ENCODE measurements at regions not wholly inside any gene's neighbourhood (a gene's known extent, or its start where the extent isn't known, plus 50 kb on each side); places are given as distances from the start of the nearest gene placed in this dataset.

GRCh38 chr14:34369648-34370030 is 92.4 kb downstream of the SPTSSA start:
- TF ChIP-seq NFIC (IDR thresholded peaks at IDR 0.05) (no peak), TAF1 (IDR thresholded peaks at IDR 0.05; ENCODE audit: low read depth) (no peak)

GRCh38 chr14:34368971-34369647 is 92.9 kb downstream of the SPTSSA start:
- TF ChIP-seq YY1 (IDR thresholded peaks at IDR 0.05; ENCODE audit: low read depth) (no peak), NFIC (IDR thresholded peaks at IDR 0.05) (no peak), TCF12 (IDR thresholded peaks at IDR 0.05; ENCODE audit: low read depth) (no peak), ZBTB7A (IDR thresholded peaks at IDR 0.05; ENCODE audit: low read depth) (no peak), TAF1 (IDR thresholded peaks at IDR 0.05; ENCODE audit: low read depth) (no peak), MAX (IDR thresholded peaks at IDR 0.05) (no peak), CREB1 (IDR thresholded peaks at IDR 0.05; ENCODE audit: low read depth) (no peak), RAD21 (IDR thresholded peaks at IDR 0.05; ENCODE audit: low read depth) (no peak)
- TF ChIP-seq, protein P1, sequence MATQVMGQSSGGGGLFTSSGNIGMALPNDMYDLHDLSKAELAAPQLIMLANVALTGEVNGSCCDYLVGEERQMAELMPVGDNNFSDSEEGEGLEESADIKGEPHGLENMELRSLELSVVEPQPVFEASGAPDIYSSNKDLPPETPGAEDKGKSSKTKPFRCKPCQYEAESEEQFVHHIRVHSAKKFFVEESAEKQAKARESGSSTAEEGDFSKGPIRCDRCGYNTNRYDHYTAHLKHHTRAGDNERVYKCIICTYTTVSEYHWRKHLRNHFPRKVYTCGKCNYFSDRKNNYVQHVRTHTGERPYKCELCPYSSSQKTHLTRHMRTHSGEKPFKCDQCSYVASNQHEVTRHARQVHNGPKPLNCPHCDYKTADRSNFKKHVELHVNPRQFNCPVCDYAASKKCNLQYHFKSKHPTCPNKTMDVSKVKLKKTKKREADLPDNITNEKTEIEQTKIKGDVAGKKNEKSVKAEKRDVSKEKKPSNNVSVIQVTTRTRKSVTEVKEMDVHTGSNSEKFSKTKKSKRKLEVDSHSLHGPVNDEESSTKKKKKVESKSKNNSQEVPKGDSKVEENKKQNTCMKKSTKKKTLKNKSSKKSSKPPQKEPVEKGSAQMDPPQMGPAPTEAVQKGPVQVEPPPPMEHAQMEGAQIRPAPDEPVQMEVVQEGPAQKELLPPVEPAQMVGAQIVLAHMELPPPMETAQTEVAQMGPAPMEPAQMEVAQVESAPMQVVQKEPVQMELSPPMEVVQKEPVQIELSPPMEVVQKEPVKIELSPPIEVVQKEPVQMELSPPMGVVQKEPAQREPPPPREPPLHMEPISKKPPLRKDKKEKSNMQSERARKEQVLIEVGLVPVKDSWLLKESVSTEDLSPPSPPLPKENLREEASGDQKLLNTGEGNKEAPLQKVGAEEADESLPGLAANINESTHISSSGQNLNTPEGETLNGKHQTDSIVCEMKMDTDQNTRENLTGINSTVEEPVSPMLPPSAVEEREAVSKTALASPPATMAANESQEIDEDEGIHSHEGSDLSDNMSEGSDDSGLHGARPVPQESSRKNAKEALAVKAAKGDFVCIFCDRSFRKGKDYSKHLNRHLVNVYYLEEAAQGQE (IDR thresholded peaks at IDR 0.05; ENCODE audit: low read depth), result no peak
- TF ChIP-seq, protein P2, sequence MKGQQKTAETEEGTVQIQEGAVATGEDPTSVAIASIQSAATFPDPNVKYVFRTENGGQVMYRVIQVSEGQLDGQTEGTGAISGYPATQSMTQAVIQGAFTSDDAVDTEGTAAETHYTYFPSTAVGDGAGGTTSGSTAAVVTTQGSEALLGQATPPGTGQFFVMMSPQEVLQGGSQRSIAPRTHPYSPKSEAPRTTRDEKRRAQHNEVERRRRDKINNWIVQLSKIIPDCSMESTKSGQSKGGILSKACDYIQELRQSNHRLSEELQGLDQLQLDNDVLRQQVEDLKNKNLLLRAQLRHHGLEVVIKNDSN (IDR thresholded peaks at IDR 0.05), result no peak

- TF ChIP-seq CREB1 (IDR thresholded peaks at IDR 0.05; ENCODE audit: low read depth) (no peak), TEAD4 (IDR thresholded peaks at IDR 0.05) (no peak), EP300 (IDR thresholded peaks at IDR 0.05; ENCODE audit: borderline replicate concordance) (no peak), TAF1 (IDR thresholded peaks at IDR 0.05; ENCODE audit: low read depth) (no peak), MAX (IDR thresholded peaks at IDR 0.05) (no peak), TCF12 (IDR thresholded peaks at IDR 0.05; ENCODE audit: low read depth) (no peak), CEBPB (IDR thresholded peaks at IDR 0.05) (no peak), EGR1 (IDR thresholded peaks at IDR 0.05) (no peak), FOXM1 (IDR thresholded peaks at IDR 0.05; ENCODE audit: borderline replicate concordance, low read depth) (no peak), ZBTB7A (IDR thresholded peaks at IDR 0.05; ENCODE audit: low read depth) (no peak), YY1 (IDR thresholded peaks at IDR 0.05; ENCODE audit: low read depth) (no peak), RAD21 (IDR thresholded peaks at IDR 0.05; ENCODE audit: low read depth) (no peak), NFIC (IDR thresholded peaks at IDR 0.05) (no peak)
- TF ChIP-seq, protein P2 (IDR thresholded peaks at IDR 0.05), result no peak
- TF ChIP-seq, protein P1 (IDR thresholded peaks at IDR 0.05; ENCODE audit: low read depth), result no peak
Observed at GRCh38 chr14:34368115-34368970, 93.7 kb downstream of the SPTSSA start.

DNA sequence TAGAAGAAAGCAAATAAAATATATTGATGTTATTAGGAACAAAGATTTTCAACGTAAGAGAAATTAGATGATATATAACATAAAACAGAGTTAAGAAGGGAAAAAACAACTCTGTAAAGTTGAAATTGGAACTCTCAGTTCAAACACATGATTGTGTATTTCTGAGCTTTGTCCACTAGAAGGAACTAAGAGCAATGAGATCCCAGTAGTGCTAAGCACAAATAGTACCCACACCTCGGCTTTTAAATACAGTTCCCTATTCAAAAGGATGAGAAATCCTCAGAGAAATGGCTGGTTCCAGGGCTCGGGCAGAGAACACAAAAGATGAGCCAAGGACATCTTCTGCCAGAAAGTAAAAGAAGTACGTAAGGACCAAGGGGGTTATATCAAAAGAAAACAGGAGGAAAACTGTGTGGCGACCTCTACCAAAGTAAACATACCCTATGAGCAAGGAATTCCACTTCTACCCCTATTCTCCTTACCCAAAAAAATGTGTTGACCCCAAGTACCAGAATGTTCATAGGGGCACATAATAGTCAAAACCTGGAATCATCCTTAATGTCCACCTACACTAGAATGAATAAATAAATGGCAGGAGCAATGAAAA is 96.6 kb downstream of the SPTSSA start:
- no peak for TF ChIP-seq EGR1 (IDR thresholded peaks at IDR 0.05)
- TF ChIP-seq, protein P1 (IDR thresholded peaks at IDR 0.05; ENCODE audit: low read depth), result no peak
- no peak for TF ChIP-seq TAF1 (IDR thresholded peaks at IDR 0.05; ENCODE audit: low read depth)
- TF ChIP-seq RAD21 (IDR thresholded peaks at IDR 0.05; ENCODE audit: low read depth), result peak; percentile 45
